HG02884 (cell line): ENCODE measurements at regions not wholly inside any gene's neighbourhood (a gene's known extent, or its start where the extent isn't known, plus 50 kb on each side); places are given as distances from the start of the nearest gene placed in this dataset.

Experiments used
- ATAC-seq: cut with Tn5 transposase; IDR thresholded peaks from one replicate; pipeline ENCODE4 v1.9.1; 2021; ENCODE audit warnings: mild to moderate bottlenecking, moderate library complexity; ENCODE audit not compliant: unreplicated experiment

DNA sequence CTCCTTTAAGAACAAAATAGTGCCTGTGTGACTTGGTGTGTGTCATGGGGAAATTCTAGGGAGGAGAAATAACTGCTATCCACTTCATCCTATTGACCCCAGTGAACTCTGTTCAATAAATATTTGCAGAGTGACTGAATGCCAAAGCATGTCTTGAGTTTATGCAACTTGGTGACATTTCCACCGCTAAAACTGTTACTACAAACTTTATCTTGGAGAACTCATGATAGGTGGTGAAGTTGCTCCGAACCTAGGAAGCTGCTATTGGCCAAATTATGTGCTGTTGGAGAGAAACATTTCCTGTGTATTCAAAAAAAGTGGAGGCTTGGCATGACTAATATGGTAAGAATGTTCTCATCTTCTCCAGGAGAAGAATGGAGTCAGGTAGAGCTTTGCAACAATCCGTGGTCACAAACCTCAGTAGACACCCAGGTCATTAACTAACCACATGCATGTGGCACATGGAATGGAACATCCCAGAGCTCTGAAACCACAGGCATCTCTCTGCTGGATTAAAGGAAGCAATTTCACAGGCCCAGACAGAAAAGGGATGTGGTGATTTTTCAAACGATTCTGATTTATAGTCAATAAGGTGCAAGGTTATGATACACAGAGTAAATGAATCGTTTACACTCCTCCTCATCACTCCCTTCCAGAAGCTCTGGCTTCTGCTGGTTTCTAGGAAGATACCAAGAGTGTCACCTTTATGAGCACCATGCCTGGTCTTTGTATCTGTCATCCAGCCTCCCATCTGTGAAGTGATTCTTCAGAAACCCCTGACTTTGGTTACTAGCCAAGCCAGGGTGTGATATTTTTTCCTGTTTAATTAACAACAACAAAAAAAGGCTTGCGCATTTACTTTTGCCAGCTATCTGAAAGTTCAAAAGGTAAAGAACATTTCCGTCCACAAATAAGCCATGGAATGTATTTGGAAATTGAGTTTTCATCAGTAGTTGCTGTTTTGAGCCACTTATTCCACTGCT is 361.1 kb downstream of the TGFB2 start:
- no peak for ATAC-seq

GRCh38 chr1:218711001-218711400 is 365.9 kb downstream of the TGFB2 start:
- ATAC-seq = no peak

DNA sequence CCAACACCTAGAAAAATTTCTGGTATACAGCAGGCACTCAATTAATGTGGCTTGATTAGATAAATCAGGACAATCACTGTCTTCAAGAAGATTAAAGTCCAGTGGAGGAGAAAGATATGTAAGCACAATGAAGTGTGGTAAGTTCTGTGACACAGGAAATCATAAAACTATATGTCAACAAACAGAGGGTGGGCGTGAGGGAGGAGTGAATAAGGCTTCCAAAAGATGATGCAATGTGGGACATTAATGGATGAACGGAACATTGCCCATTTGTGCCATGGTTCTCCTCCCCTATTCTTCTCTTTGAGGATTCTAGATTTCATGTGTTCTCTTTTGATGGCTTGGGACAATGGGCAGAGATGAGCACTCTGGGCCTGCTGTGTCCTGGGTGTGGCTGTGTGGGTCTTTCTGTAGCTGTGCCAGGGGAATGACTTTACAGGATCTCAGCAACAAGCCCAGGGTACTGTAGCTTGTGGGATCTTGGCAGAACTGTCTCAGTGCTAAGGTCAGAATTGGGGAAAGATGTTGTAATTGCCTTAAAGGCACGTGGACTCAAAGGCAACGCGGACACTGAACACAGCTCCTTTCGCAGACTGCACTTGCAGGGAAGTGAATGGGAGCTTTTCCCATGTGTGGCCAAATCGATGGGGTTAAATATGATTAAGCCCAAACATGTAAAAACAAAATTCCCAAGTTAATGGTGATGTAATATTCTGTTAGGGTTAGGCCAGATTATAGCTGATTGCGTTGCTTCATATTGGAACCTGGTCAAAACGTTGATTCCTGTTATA is 366.9 kb downstream of the TGFB2 start:
- no peak for ATAC-seq

DNA sequence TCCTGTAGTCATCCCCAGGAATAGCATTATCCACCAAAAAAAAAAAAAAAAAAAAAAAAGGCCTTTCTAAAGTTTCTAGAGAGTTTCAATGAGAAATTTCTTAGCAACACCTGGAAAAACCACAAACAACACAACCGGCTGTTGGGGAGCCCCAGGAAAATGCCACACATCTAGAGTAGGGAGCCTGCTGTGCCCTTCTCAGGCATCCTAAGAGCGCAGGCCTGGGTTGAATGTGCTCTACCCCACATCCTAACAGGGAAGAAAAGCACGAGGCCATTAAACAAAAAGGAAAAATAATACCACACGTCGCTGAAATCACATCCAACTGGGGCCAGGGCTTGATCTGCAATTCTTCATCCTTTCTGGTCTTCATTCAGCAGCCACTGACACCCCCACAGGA is 367.5 kb downstream of the TGFB2 start:
- no peak for ATAC-seq

GRCh38 chr1:218715961-218716669 is 371.0 kb downstream of the TGFB2 start:
- ATAC-seq = no peak

DNA sequence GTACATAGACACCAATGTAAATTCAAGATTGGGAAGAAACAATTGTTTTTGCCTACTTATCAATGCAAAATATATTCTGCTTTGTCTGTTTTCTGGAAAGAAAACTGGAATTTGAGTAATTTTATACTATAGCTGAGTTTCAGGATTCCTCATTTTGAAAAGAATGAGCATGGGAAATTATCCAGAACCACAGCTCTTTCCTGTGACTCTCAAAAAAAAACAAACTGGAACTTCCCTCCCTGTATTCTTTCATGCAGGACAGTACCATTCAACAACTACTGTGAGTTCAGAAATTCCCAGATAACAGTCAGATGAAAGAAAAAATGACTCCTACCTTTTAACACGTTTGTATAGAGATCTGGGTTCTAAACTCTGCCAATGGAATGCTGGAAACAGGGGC is 372.4 kb downstream of the TGFB2 start:
- ATAC-seq = no peak

DNA sequence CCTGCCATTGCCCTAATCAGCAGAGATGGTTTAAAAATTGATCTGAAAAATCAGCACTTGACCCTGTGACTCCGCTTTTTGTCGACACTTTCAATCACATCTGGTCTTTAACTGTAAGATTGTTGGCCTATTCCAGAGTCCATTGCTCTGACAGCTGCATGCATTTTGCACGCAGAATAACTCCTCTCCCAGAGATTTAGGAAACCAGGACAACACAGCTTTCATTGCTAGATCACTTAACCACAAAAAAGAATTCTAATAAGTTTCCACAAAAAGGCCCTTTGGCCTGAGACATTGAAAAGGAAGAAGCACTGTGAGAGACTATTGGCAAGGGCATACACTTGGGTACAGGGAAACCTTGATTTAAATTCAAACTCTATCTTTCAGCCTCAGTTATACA is 373.1 kb downstream of the TGFB2 start:
- ATAC-seq = no peak

- no peak for ATAC-seq
Observed at GRCh38 chr1:218718977-218719376, 373.8 kb downstream of the TGFB2 start.

- ATAC-seq = no peak
Observed at GRCh38 chr1:218728898-218729565, 383.9 kb downstream of the TGFB2 start.

DNA sequence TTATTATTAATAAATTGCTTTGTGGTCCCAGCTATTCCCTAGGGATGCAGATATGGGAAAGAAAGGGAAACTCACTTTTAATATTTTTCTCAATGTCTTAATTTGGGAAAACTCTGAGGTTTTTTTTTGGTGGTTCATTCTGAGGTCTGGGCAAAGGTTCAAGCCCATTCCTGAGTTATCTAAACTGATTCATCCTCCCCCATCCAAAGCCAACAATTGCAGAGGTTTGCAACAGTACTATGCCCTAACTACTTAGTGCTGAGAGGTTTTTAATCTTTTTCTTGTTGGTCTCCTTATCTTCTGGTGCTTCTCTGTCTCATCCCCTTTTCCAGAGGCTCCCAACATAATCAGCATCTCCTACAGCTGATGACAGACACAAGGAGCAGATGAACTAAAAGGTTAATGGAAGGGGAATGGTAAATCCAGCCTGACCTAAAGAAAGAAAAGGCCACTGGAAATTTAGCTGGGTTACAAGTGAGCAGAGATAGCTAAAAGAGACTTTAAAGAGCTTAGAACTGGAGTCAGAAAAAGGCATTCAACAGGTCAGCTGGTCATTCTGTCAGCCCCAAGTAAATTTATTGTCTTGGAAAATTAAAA is 390.4 kb downstream of the TGFB2 start:
- no peak for ATAC-seq

DNA sequence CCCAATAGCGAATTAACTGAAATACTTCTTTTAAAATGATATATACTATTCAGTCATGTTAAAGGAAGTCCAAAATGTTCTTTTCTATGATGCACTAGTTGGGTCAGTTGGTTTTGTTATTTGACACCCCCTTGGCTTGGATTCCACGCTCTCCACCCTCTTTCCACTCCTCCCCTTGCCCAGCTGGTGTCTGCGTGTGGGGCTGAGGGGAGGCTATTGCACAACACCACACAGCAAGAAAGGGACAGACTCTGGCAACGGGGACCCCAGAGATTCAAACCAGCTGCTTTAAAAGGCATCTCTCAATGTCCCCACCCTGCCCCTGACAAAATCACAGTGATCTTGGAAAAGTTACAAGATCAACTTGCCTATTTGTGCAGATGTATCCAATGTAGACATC is 394.3 kb downstream of the TGFB2 start:
- no peak for ATAC-seq

DNA sequence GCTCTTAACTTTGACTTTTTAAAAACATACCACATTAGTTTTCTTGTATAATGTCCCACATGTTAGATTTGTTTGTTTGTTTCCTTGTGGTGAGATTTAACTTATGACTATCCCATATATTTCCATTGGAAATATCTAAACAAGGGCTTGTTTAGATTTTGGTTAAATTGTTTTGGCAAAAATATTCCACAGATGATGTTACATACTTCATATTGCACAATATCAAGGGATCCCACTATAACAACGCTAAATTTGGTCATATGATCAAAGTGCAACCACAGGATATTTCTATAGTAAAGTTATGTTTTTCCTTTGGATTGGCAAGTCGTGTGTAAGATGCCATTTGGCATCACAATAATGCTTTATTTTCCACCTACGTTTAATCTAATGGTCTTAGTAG is 396.7 kb downstream of the TGFB2 start:
- ATAC-seq = no peak

GRCh38 chr1:218742467-218743262 is 397.5 kb downstream of the TGFB2 start:
- ATAC-seq = no peak

DNA sequence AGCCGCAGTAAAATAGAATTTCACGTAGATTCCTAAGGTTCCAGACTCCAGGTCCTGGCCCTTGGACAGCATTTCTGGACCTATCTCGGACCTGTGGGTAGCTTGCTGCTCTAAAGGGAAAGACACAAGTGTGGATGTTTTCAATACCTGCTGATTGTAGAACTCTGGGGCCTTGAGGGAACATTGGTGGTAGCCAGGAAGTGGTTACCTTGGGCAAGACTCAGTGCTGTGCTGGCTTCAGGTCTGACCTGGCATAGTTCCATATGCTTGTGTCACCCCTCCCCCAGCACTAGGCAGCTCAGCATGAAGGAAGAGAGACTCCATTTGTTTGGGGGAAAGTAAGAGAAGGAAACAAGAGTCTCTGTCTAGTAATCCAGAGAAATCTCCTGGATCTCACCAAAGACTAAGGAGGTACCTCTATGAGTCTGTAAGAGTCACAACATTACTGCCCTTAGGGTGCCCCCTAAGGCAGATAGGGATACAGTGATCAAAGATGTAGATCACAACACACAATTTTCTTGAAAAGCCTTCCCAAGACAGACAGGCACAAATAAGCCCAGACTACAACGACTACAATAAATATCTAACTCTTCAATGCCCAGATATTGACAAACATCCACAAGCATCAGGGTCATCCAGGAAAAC is 398.8 kb downstream of the TGFB2 start:
- ATAC-seq = no peak

GRCh38 chr1:218748071-218748470 is 402.9 kb downstream of the TGFB2 start:
- no peak for ATAC-seq

DNA sequence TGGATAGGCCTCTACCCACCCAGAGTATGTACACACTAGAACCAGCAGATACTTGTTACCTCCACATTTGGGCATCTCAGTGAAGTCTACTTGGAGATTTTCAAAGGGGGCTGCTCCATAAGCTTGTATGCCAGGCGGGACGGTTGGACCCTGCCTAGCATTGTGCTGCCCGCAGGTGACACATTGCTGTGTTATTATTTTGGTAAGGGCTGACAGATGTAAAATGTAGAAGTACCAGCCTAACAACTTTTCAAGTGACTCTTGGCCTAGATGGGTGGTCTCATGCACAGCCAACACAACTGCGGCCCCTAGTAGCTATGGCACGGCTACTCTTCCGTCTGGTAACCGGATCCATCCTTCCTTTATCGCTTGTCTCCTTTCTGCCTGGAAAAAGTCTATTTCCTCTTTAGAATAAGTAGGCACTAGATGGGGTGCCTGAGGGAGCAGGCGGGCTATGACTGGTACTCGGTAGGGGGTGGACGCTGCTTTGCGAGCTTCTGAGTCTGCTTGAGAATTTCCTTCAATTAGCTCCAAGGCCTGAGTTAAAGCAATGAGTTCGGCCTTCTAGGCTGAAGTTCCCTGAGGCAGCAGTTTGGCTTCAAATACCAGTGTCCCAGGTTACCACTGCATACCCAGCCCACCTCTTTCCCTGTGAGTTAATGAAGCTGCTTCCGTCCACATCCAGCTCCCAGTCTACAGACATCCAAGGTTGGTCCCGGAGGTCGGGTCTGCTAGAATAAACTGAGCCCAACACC is 405.3 kb downstream of the TGFB2 start:
- no peak for ATAC-seq

GRCh38 chr1:218751208-218751948 is 406.2 kb downstream of the TGFB2 start:
- ATAC-seq = no peak

- ATAC-seq = no peak
Observed at GRCh38 chr1:218752126-218752525, 407.0 kb downstream of the TGFB2 start.
